Activated CD4-positive, alpha-beta T cell treated with anti-CD3 and anti-CD28 coated beads, Interleukin-2, amount 50 U/mL, for 24 hours (primary cell): ENCODE measurements at regions not wholly inside any gene's neighbourhood (a gene's known extent, or its start where the extent isn't known, plus 50 kb on each side); places are given as distances from the start of the nearest gene placed in this dataset.

Source experiments
- DNase-seq, 2 donors: peaks; one replicate each; pipeline ENCODE4 v3.0.0-alpha.2; 2020; ENCODE audit warnings: low read depth in 1 of 2, low spot score in 1 of 2

DNA sequence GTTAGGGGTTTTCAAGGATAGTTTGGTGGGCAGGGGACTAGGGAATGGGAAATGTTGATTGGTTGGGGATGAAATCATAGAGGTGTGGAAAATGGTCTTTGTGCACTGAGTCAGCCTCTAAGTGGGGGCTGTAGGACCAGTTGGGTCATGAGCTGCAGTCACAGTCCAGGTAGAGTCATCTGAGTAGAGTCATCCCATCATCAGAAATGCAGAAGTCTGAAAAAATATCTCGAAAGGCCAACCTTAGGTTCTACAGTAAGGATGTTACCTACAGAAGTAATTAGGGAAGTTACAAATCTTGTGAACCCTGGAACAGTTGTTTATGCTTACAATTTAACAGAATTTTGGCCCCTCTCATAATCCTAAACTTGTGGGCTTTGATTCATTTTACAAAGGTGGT lies 63.4 kb upstream of the AP1S2 start:
- DNase-seq = no peak

DNA sequence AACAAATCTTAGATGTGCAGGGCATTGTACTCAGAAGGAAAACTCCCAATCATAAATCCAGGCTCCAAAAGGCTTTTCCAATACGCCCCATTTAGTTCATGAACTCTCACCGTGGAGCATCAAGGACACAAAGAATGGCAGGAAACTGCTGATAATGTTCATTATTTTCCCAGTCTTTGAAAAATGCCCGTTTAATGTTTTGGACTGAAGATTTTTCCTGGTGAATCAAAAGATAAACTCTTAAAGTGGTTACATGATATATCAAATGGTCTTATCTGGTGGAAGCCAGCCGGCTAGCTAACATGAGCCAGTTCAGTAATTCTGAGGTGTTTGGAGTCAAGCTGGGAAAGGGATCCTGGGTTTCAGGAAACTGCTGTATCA lies 62.1 kb upstream of the AP1S2 start:
- no peak for DNase-seq

DNA sequence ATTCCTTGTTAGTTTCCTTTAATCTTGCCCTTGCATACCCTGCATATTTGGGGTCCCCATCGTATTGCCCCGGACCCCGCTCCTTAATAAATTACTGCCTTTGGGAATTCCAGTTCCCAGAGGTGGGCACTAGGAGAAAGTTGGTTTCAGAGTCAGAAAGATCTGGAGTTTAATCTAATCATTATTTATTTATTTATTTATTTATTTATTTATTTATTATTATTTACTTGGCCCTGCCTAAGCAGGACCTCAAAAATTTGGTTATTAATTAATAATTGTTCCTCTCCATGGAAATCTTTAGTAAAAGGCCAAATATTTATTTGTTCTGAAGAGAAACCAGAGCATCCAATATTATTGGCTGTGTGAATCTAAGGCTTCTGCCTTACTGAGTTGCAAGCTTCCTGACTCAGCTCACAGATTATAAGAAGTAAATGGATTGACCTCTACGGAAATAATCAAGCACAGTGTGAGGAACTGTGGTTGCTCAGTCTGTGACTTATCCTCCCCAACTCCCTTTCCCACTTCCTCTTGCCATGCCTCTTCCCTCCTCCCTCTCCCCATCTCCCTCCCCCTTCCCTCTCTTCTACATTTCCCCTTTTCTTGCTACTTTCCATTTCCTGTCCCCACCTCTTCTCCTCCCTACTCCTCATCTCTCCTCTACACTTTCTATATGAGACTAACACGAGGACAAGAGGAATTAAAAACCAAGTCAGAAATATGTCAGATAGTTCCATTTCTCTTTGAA lies 61.5 kb upstream of the AP1S2 start:
- DNase-seq = no peak

DNA sequence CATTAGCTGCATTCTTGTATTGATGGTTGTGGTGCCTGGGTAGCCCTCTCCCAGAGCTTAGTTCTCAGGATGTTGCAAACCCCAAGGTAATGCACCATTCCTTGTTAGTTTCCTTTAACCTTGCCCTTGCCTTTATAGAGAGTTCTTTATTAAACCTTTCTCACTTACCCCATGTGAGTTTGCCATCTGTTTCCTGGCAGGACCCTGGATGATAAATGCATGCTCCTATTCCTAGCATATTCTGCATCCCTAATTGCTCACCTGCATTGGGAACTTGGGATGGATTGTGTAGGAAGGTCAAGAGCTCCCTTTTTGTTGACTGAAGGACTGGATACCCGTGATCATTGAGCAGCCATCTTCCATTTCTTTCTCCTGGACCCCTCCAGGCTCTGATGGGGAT lies 59.9 kb upstream of the AP1S2 start:
- no peak for DNase-seq

DNA sequence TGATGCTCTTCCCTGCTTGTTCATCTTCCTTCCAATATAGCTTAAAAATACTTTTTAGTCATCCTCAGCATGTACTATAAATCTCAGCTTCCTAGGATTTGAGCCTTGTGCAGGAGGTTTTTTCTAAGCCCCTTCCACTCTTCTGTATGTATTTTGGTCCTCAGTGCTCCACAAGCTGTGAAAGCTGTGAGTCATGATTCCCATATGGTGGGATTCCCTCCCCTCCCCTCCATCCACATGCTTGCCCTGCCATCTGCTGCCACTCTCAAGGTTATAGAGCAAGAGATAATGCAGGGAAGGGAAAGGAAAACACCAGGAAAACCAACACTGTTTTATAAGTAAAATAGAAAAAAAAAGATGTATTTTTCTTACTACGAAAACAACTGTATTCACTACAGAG lies 58.5 kb upstream of the AP1S2 start:
- DNase-seq = no peak

DNA sequence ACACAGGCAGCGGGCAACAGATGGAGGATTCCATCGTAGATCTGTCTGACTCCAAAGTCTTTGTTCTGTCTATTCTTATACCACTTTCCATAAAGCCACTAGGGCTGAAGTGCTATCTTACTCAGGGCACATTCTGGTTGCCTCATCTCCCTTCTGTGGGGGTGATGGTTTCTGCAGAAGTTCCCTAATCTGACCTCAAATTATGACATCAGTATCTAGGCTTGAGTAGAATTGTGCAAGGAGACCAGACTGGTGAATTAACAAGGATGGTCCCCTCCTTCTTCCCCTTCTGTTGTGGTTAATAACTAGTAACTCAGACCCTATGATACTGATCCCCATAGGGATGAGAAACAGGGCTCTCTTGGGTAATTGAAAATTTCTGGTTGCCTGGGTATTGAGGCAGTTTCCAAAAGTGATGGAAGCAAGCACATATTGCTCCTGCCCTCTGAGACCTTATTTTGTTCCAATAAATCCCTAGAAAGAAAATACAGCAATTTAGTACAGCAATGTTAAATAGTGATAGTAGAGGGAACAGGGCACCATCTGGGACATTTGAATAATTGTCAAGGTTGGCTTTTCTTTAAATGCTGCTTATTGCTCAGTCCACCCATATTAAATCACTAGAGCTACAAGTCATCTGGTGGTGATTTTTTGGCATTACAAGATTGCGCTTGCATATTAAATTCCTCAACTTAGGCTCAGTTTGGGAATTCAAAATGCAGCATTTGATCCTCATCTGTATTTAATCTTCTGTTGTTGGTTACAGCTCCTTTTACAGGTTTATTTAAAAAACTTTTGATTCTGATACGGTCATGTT lies 57.3 kb upstream of the AP1S2 start:
- no peak for DNase-seq

DNA sequence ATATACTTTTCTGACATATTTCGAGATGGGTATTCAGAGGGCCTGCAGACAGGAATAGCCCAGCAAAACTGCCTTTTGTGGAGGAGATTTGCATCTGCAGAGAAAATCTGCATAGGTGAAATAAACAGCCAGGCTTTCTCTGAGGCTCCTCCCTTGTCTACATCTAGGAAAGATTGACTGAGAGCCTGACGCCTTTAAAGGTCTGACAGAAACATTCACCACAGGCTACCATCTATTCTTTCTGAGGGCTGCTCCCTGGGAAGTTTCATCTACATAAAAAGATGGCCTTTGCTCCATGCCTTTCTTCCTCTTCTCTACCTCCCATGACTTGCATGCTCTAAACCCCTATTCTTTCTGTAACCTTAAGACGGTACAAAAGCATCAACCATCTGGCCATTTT lies 55.0 kb upstream of the AP1S2 start:
- no peak for DNase-seq

DNA sequence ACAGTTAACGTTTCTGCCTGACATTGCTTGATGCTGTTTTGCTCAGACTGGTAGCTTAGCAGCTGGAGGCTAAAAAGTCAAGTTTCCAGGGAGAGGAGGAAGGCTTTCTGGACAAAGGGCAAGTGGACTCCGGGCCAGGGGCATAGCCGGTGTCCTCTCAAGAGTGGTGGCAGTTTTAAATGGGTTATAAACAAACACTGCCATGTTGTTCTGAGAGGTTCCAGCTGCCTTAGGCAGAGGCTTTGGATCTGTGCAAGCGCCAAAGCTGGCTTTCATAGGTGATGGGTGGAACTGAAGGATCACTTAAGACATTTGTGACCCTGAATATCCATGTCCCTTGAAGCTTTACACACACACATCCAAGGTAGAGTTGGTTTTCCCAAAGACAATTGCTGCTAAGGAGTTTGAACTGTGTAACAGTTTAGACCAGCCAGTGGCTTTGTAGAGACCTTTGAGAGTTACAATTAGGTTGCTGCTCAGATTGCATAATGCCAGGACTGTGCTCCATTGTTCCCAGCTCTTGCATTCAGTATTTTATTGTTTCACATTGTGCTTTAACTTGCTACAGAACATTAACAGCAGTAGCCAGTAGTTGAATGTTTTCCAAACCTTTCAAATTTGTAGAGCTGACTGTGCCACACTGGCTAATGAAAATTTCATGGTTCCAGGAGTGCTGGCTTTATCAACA lies 54.1 kb upstream of the AP1S2 start:
- DNase-seq = no peak

DNA sequence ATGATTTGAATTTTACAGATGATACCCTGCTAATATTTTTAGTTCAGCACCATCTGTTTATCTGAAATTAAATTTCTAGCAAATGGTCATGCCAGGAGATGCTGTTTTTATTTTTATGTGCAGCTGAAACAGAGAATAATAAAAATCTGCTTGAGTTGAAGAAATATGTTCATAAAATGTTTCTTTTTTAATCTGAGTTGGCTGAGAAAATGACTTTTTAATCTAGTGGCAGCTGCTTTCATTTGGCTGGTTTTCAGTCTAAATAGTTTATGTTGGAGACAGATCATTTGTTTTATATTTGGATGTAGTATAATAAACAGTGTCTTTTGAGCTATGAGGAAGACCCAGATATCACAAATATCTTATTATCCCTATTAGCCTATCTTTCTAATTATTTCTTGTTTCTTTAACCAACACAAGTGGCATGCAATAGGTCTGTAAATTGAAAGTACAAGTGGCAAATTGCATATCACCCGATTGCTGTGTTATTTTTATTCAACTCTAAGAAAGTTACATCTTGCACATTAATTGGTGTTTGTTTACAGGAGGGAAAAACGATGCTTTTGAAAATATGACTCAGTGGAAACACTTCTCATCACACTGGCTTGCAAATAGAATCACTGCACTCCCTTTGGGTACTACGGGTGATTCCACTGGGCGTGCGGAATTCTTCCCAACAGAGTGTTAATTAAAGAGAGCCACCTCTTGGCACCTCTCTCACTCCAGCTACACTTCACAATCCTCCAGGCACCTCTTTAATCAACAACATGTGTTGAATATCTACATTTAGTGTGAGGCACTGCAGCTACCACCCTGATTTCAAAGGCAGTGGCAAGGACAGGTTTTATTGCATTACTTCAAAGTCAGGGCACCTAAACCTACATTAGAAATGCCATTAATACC lies 51.7 kb upstream of the AP1S2 start:
- no peak for DNase-seq
